ENCODE measurements at regions not wholly inside any gene's neighbourhood (a gene's known extent, or its start where the extent isn't known, plus 50 kb on each side); places are given as distances from the start of the nearest gene placed in this dataset.

DNA sequence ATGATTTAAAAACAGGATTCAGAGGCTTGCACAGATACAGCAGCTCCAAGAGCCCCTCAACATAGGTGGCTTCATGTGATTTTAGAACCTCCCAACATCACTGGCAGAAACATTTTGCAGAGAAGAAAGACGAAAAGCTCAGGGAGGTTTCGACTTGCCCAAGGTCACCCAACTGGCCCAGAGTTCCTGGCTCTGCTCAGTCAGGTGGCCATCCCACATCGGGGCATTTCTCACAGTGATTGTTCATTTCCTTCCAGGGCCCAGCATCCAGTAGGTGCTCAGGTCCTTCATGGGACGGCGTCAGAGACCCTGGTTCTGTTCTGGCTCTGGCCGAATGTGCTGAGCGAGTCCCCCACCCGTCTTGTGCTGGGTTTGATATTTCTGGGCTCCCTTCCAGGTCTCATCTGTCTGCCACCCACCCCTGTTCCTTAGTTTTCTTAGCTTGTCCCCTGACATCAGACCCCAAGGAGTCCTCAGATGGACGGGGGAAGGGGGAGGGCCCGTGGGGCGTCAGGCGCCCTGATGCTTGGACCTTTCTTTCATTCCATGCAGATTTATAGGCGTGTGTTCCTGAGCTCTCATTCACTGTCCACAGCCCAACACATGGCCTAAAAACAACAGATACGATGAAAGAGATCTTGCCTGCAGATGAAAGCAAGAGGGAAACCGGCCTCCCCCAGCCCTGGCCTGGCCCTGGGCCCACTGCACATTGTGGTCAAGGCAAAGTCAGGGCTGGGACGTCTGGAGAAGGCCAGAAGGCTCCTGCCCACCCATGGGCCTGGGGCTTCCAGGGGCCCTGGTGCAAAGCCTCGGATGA, 123.1 kb upstream of the ZBTB40 start:
- TF ChIP-seq, protein P1, sequence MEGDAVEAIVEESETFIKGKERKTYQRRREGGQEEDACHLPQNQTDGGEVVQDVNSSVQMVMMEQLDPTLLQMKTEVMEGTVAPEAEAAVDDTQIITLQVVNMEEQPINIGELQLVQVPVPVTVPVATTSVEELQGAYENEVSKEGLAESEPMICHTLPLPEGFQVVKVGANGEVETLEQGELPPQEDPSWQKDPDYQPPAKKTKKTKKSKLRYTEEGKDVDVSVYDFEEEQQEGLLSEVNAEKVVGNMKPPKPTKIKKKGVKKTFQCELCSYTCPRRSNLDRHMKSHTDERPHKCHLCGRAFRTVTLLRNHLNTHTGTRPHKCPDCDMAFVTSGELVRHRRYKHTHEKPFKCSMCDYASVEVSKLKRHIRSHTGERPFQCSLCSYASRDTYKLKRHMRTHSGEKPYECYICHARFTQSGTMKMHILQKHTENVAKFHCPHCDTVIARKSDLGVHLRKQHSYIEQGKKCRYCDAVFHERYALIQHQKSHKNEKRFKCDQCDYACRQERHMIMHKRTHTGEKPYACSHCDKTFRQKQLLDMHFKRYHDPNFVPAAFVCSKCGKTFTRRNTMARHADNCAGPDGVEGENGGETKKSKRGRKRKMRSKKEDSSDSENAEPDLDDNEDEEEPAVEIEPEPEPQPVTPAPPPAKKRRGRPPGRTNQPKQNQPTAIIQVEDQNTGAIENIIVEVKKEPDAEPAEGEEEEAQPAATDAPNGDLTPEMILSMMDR (CRISPR knock-in tag; IDR thresholded peaks at IDR 0.05): no peak
- TF ChIP-seq ZNF224 (CRISPR knock-in tag; IDR thresholded peaks at IDR 0.05) (no peak), ZNF557 (CRISPR knock-in tag; IDR thresholded peaks at IDR 0.05) (no peak), ELF1 (CRISPR knock-in tag; IDR thresholded peaks at IDR 0.05) (no peak), ZNF747 (CRISPR knock-in tag; IDR thresholded peaks at IDR 0.05; ENCODE audit: borderline replicate concordance) (no peak), RXRA (CRISPR knock-in tag; IDR thresholded peaks at IDR 0.05) (no peak), MXI1 (IDR thresholded peaks at IDR 0.05; ENCODE audit: borderline replicate concordance, low read depth, low read length) (no peak), NFRKB (IDR thresholded peaks at IDR 0.05) (no peak), HDAC6 (IDR thresholded peaks at IDR 0.05; ENCODE audit: low read depth, low read length) (no peak)
- TF ChIP-seq, protein P2, sequence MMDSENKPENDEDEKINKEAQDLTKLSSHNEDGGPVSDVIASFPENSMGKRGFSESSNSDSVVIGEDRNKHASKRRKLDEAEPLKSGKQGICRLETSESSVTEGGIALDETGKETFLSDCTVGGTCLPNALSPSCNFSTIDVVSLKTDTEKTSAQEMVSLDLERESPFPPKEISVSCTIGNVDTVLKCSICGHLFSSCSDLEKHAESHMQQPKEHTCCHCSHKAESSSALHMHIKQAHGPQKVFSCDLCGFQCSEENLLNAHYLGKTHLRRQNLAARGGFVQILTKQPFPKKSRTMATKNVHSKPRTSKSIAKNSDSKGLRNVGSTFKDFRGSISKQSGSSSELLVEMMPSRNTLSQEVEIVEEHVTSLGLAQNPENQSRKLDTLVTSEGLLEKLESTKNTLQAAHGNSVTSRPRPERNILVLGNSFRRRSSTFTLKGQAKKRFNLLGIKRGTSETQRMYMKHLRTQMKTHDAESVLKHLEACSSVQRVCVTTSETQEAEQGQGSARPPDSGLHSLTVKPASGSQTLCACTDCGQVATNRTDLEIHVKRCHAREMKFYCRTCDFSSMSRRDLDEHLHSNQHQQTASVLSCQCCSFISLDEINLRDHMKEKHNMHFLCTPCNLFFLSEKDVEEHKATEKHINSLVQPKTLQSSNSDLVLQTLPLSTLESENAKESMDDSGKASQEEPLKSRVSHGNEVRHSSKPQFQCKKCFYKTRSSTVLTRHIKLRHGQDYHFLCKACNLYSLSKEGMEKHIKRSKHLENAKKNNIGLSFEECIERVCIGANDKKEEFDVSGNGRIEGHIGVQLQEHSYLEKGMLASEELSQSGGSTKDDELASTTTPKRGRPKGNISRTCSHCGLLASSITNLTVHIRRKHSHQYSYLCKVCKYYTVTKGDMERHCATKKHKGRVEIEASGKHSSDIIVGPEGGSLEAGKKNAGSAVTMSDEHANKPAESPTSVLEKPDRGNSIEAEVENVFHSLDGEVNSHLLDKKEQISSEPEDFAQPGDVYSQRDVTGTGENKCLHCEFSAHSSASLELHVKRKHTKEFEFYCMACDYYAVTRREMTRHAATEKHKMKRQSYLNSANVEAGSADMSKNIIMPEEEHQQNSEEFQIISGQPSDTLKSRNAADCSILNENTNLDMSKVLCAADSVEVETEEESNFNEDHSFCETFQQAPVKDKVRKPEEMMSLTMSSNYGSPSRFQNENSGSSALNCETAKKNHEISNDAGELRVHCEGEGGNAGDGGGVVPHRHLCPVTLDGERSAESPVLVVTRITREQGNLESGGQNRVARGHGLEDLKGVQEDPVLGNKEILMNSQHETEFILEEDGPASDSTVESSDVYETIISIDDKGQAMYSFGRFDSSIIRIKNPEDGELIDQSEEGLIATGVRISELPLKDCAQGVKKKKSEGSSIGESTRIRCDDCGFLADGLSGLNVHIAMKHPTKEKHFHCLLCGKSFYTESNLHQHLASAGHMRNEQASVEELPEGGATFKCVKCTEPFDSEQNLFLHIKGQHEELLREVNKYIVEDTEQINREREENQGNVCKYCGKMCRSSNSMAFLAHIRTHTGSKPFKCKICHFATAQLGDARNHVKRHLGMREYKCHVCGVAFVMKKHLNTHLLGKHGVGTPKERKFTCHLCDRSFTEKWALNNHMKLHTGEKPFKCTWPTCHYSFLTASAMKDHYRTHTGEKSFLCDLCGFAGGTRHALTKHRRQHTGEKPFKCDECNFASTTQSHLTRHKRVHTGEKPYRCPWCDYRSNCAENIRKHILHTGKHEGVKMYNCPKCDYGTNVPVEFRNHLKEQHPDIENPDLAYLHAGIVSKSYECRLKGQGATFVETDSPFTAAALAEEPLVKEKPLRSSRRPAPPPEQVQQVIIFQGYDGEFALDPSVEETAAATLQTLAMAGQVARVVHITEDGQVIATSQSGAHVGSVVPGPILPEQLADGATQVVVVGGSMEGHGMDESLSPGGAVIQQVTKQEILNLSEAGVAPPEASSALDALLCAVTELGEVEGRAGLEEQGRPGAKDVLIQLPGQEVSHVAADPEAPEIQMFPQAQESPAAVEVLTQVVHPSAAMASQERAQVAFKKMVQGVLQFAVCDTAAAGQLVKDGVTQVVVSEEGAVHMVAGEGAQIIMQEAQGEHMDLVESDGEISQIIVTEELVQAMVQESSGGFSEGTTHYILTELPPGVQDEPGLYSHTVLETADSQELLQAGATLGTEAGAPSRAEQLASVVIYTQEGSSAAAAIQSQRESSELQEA (CRISPR knock-in tag; IDR thresholded peaks at IDR 0.05; ENCODE audit: not compliant biosample characterization): no peak
- TF ChIP-seq, protein P3, sequence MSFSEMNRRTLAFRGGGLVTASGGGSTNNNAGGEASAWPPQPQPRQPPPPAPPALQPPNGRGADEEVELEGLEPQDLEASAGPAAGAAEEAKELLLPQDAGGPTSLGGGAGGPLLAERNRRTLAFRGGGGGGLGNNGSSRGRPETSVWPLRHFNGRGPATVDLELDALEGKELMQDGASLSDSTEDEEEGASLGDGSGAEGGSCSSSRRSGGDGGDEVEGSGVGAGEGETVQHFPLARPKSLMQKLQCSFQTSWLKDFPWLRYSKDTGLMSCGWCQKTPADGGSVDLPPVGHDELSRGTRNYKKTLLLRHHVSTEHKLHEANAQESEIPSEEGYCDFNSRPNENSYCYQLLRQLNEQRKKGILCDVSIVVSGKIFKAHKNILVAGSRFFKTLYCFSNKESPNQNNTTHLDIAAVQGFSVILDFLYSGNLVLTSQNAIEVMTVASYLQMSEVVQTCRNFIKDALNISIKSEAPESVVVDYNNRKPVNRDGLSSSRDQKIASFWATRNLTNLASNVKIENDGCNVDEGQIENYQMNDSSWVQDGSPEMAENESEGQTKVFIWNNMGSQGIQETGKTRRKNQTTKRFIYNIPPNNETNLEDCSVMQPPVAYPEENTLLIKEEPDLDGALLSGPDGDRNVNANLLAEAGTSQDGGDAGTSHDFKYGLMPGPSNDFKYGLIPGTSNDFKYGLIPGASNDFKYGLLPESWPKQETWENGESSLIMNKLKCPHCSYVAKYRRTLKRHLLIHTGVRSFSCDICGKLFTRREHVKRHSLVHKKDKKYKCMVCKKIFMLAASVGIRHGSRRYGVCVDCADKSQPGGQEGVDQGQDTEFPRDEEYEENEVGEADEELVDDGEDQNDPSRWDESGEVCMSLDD (CRISPR knock-in tag; IDR thresholded peaks at IDR 0.05; ENCODE audit: borderline replicate concordance): no peak

Data from HepG2 (cell line).